HS-27A (cell line): ENCODE measurements at regions not wholly inside any gene's neighbourhood (a gene's known extent, or its start where the extent isn't known, plus 50 kb on each side); places are given as distances from the start of the nearest gene placed in this dataset.

Experiments
- DNase-seq: peaks from one replicate; pipeline ENCODE4 v3.0.0-alpha.2; 2012; ENCODE audit warnings: low read depth, missing footprints

DNA sequence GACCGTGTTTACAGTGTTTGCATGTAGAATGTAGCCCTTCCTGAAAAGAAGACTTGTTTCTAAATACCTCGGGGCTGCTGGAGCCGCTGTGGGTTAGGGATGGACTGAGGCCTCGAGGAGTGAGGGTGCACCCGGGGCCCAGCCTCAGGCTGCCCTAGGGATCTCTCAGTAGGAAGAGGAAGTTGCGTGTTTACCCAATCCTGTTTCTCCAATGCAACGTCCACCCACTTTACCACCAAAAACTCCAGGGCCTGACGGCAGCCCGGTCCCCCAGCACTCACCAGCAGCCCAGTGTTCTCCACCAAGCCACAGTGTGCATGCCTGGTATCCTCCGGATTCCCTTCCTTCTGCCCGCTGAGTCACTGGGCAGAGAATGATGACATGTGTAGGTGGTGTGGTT, 255.8 kb downstream of the GLI2 start:
- DNase-seq = no peak

- no peak for DNase-seq
These were observed 257.3 kb downstream of the GLI2 start for GRCh38 chr2:120992791-120993555.

- no peak for DNase-seq
These were observed 258.0 kb downstream of the GLI2 start for GRCh38 chr2:120993661-120994060.

DNA sequence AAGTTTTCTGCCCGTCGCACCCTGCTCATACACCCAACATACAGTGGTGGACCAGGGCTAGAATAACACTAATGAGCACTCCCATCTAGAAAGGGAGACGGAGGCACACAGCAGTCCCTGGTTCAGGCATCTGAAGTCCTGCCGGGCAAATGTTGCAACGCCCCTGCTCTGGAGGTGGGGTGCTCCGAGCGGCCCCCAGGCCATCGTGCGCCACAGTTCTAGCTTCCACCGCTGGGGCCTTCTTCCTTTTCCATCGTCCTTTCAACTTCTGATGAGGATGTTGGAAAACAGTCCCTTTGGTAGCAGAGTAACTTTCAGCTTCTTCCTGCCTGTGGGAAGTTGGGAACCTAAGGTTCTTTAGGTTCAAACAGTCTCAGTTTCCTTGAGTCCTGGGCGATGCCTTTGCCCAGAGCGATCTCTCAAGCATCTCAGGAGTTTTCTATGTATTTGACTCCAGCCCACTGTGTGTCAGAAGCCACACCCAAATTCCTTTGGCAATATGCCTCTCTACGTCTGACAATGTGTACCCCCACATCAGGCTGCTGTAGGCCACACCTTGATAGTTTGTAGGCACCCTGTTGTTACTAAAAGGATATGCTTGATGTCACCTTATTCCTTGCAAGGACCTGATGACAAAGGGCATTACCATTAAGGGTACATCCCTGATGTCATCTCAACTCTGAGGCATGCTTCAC, 258.8 kb downstream of the GLI2 start:
- no peak for DNase-seq

DNA sequence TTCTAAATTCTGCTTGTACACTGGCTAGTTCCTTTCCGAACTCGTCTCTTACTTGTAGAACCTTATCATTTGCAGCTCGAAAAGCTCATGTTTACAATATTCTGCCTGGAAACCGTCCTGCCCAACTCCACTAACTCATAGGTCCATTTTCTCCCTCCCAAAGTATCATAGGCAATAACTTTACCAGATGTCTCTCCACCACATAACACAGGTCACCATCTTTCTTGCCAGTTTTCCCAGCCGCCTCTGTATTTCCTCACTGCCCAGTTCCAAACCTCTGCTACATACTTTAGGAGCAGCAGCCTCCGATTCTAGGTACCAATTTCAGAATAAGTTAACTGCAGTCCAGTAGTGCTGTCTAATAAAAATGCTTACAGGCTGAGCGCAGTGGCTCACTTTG, 259.5 kb downstream of the GLI2 start:
- no peak for DNase-seq

DNA sequence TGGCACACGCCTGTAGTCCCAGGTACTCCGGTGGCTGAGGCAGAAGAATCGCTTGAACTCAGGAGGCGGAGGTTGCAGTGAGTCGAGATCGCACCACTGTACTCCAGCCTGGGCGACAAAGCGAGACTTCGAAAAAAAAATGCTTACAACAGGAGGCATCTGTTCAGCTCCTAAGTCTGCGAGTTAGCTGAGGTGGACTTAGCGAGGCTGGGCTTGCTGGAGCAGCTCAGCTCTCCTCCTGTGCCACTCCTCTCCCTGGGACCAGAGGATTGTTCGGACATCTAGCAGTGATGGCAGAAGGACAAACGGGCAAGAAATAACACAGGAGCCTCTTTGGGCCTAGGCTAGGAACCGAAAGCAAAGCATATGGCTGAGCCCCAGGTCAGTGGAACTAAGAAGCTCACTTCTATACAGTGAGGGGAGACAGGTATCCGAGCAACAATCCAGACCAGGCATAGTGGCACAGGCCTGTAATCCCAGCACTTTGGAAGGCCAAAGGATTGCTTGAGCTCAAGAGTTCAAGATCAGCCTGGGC, 260.1 kb downstream of the GLI2 start:
- no peak for DNase-seq

DNA sequence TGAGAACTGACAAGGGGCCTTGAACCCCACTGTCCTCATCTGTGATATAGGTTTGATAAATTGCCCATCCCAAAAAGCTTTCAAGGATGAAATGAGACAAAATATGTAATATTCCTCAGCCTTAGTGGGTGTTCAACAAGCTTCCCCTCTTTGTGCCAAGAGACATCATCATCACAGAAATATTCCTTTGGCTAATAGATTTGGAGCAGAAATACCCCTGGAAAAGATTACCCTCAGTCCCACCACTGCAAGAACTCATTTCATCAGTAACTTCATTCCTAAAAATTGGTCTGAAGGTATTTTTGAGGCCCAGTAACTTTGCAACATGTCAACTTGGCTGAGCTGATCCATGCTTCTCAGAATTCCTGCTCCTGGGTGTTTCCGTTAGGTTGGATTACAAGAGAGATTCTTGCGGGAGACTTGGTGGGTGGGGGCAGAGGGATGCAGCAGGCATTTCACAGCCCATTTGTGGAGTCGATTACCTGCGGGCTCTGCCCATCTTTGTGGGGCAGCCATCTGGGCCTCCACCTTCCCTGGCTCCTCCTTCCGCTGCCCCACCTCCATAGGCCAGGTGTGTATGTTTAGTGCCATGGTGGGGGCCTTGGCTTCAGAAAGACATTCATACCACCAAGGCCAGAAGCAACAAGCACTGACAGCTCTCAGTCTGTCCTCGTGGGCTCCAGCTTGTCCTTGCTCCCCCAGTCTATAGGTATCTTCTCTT, 263.9 kb downstream of the GLI2 start:
- no peak for DNase-seq

DNA sequence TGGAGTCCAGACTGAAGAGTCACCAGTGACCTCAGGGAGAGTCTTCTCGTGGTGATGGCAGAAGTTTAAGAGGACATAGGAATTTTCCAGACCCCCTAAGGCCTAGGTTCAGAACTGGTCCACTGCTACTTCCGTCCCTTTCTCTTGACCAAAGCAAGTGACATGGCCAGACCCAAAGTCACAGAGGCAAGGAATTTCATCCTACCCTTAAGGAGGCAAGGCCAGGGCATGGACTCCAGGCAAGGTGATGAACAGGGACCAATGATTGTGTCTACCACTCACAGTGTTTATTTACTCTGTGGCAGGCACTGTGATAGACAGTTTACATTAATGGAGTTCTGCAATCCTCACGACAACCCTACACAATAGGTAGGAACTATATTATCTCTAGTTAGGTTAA, 265.1 kb downstream of the GLI2 start:
- no peak for DNase-seq

DNA sequence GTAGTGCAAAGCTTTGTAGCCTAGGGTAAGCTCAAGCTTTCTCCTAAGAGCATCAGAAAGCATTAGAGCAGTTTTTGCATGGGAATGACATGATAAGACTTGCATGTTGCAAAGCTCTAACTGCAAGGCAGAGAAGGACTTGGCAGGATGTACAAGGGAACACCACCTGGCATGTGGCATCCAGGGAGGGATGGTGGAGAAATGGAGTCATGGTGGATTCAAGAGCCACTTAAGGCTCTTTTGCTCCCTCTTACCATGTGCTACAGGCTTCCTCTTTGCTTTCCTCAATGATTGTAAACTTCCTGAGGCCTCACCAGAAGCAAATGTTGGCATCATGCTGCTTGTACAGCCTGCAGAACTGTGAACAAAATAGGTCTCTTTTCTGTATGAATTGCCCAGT, 266.0 kb downstream of the GLI2 start:
- DNase-seq = no peak

- DNase-seq = no peak
These were observed 266.9 kb downstream of the GLI2 start for GRCh38 chr2:121002597-121002996.

- no peak for DNase-seq
These were observed 267.7 kb downstream of the GLI2 start for GRCh38 chr2:121003391-121003790.

DNA sequence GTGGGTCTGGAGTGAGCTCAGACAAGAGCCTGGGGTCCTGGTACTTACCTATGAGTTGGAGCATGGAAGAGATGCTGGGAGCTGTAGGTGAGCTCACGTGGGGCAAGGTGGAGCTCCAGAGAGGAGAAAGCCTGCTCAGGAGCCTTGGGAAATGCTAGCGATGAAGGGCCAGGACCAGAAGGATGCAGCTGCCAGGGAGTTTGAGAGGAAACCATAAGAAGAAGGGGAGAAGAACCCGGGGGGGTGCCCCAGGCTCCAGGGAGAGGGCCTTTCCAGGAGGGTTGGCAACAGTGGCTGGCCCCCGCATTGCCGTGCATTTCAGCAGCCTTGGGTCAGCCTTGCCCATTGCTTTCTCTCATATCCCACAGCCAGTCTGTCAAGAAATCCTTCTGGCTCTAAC, 268.7 kb downstream of the GLI2 start:
- DNase-seq = no peak

GRCh38 chr2:121004950-121005349, 269.3 kb downstream of the GLI2 start:
- no peak for DNase-seq

DNA sequence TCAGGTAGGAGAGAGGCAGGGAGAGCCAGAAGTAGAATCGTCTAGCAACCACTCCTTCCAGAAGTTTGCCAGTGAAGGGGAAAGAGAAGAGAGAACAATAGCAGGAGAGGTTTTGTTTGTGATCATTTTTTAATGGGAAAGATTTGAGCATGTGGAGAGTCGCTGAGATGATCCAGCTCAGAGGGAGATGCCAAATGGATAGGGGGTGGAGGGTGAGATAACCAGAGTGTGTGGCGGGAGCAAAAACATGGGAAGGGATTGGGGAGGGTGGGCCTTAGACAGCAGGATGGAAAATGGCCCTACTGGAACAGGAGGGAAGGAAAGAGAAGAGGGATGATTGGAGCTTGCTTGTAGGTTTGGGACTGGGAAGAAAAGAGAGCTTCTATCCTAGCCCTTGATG, 269.8 kb downstream of the GLI2 start:
- DNase-seq = no peak

DNA sequence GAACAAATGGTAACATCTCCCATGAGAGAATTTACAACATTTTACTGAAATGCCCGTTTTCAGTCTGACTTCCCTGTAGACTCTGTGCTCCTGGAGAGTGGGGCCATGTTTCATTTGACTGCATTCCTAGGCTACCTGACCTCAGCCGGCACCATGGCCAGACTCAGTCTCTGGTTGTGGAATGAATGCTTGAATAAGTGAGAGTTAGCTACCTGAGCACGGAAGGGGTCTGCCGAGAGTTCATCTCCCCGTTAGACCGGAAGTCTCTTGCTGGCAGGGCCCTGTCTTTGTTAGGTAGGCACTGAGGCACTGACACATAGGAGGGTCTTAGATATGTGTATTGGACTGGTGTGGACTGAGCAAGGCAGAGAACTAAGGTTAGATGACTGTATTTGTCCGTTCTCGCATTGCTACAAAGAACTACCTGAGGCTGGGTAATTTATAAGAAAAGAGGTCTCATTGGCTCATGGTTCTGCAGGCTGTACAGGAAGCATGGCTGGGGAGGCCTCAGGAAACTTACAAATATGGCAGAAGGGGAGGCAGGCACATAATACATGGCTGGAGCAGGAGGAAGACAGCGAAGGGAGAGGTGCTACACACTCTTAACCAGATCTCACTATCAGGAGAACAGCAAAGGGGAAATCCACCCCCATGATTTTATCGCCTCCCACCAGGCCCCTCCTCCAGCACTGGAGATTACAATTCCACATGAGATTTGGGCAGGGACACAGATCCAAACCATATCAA, 271.2 kb downstream of the GLI2 start:
- no peak for DNase-seq

- no peak for DNase-seq
These were observed 271.8 kb downstream of the GLI2 start for GRCh38 chr2:121007490-121007853.

- no peak for DNase-seq
These were observed 273.3 kb downstream of the GLI2 start for GRCh38 chr2:121008975-121009374.

DNA sequence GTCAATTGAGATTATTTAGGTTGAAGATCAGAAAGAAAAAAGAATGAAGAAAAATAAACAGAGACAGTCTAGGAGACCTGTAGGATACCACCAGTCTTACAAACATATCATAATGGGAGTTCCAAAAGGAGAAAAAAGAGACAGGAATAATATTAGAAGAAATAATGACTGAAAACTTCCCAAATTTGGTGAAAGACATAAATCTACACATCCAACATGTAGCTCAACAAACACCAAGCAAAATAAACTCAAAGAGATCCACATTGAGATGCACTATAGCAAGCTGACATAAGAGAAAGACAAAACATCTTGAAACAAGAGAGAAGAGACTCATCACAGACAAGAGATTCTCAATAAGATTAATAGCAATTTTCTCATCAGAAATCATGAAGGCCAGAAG, 274.0 kb downstream of the TFCP2L1 start:
- DNase-seq = no peak

- no peak for DNase-seq
These were observed 270.1 kb downstream of the TFCP2L1 start for GRCh38 chr2:121014876-121015275.

- DNase-seq = no peak
These were observed 269.0 kb downstream of the TFCP2L1 start for GRCh38 chr2:121015971-121016485.

- no peak for DNase-seq
These were observed 267.6 kb downstream of the TFCP2L1 start for GRCh38 chr2:121017396-121017795.
